HFFc6 (cell line): ENCODE measurements at regions not wholly inside any gene's neighbourhood (a gene's known extent, or its start where the extent isn't known, plus 50 kb on each side); places are given as distances from the start of the nearest gene placed in this dataset.
"Not testable (repeated sequence)": the region's sequence is repeated elsewhere in the genome, so short reads cannot be mapped to it uniquely, and the experiment has no call there.

Experiments used
- DNase-seq: peaks from one replicate; pipeline ENCODE4 v3.0.0-alpha.2; 2018
- H3K27ac Mint-ChIP-seq: 2 replicates; pipeline ENCODE4 v1.8.0; 2020; ENCODE audit warnings: mild to moderate bottlenecking, mixed read lengths
- H3K27me3 Mint-ChIP-seq: 2 replicates; pipeline ENCODE4 v1.8.0; 2021; ENCODE audit warnings: mild to moderate bottlenecking, moderate library complexity, mixed read lengths; ENCODE audit not compliant: insufficient read depth
- H3K36me3 Mint-ChIP-seq: 2 replicates; pipeline ENCODE4 v1.8.0; 2021; ENCODE audit warnings: low read depth, mixed read lengths
- H3K4me1 Mint-ChIP-seq: 2 replicates; pipeline ENCODE4 v1.8.0; 2020; ENCODE audit warnings: low read depth, mixed read lengths
- H3K4me3 Mint-ChIP-seq: 2 replicates; pipeline ENCODE4 v1.8.0; 2020; ENCODE audit warnings: mild to moderate bottlenecking, moderate library complexity, mixed read lengths
- H3K9me3 Mint-ChIP-seq: 2 replicates; pipeline ENCODE4 v1.8.0; 2020; ENCODE audit warnings: mild to moderate bottlenecking, mixed read lengths
- TF ChIP-seq, protein P1 (sequence below): fragments of 200-600 bp; sonication (generic); IDR thresholded peaks from 2 replicates; pipeline ENCODE4 v1.5.0; 2021; ENCODE audit warnings: antibody characterized with exemption, mild to moderate bottlenecking

DNA sequence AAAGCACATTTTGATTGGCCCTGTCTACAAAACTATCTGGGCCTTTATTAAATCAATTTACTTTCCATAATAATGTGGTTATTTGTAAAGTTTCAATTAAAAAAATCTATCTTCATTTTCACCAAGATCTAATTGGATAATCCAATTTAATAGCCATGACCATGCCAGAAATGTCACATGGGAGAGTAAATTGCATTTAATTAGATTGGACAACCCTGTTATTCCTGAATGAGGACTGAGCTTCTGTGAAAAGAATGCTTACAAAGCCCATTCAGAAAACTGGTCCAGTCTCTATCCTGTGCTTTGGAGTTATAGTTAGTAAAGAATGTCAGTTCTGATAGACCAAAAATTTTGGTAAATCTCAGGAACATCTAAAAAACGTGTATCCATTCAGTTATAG lies 541.9 kb upstream of the ANO5 start:
- H3K9me3 Mint-ChIP-seq: peaks cover 38% of the 10 kb centered on the region
- DNase-seq: no peak
- H3K4me3 Mint-ChIP-seq: no peak overlapping the region
- no peaks in the 10 kb centered on the region for H3K27me3 Mint-ChIP-seq
- H3K27ac Mint-ChIP-seq: no peak overlapping the region
- no peaks in the 10 kb centered on the region for H3K36me3 Mint-ChIP-seq
- no peaks in the 10 kb centered on the region for H3K4me1 Mint-ChIP-seq
- TF ChIP-seq, protein P1, sequence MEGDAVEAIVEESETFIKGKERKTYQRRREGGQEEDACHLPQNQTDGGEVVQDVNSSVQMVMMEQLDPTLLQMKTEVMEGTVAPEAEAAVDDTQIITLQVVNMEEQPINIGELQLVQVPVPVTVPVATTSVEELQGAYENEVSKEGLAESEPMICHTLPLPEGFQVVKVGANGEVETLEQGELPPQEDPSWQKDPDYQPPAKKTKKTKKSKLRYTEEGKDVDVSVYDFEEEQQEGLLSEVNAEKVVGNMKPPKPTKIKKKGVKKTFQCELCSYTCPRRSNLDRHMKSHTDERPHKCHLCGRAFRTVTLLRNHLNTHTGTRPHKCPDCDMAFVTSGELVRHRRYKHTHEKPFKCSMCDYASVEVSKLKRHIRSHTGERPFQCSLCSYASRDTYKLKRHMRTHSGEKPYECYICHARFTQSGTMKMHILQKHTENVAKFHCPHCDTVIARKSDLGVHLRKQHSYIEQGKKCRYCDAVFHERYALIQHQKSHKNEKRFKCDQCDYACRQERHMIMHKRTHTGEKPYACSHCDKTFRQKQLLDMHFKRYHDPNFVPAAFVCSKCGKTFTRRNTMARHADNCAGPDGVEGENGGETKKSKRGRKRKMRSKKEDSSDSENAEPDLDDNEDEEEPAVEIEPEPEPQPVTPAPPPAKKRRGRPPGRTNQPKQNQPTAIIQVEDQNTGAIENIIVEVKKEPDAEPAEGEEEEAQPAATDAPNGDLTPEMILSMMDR: no peak

DNA sequence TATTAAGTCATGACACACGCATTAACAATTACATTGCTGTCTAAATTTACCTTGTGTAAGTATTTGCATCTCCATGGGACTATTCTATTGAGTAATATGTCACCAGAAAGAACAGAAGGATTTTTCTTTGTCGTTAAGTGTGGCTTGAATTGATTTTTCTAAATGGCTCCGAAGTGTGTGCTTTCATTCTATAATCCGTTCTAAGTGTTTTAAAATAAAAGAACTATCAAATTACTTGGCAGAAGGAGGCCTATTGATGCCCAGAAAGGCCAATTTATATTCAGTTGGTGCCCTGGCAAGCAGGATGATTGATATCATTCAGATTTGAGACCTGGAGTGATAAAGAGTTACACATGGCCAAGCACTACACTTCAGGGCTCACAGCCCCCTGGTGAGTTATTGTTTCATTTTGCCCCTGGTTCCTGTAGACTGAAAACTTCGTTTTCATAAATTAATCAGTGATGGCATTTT lies 538.9 kb upstream of the ANO5 start:
- TF ChIP-seq, protein P1: no peak
- H3K27me3 Mint-ChIP-seq: no peaks in the 10 kb centered on the region
- no peaks in the 10 kb centered on the region for H3K36me3 Mint-ChIP-seq
- H3K4me3 Mint-ChIP-seq: no peak overlapping the region
- no peak for DNase-seq
- peaks cover 24% of the 10 kb centered on the region for H3K9me3 Mint-ChIP-seq
- no peaks in the 10 kb centered on the region for H3K4me1 Mint-ChIP-seq
- no peak overlapping the region for H3K27ac Mint-ChIP-seq

DNA sequence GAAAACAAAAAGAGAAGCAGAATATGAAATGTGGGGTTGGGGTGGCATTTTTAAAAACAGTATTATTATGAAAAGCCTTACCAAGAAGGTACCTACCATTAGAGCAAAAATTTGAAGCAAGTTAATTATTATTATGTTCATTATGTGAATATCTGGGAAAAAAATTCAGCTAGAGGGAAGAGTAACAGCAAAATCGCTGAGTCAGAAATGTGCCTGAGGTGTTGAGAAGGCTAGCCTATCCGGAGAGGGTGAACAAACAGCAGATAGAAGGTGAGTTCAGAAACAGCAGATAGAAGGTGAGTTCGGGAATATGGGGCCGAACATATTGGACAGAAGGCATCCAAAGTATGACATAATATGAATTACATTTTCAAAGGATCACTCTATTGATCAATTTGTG lies 536.8 kb upstream of the ANO5 start:
- TF ChIP-seq, protein P1: no peak
- Mint-ChIP-seq H3K27ac (no peak overlapping the region), H3K4me3 (no peak overlapping the region), H3K36me3 (no peaks in the 10 kb centered on the region), H3K9me3 (peaks cover 25% of the 10 kb centered on the region), H3K4me1 (no peaks in the 10 kb centered on the region), H3K27me3 (no peaks in the 10 kb centered on the region)
- DNase-seq: no peak

DNA sequence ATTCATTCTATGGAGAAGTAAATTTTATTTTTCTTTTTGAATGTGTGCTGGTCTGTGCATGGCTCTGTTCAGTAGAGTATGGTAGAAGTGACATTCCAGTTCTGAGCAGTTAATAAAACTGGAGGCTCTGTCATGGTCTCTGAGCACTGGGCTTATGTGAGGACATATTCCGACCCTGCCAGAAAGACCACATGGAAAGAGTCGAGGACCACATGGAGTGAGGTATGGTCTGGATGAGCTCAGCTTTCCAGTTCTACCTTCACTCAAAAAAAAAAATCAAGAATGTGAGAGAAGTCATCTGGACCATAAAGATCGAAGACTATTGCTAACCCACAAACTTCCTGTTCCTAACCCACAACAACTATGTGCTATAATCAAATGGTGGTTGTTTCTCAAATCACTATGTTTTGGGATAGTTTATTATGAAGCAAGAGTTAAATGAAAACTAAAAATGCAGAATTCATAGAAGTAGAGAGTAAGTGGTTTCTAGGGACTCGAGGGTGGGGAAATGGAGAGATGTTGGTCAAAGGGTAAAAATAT lies 534.2 kb upstream of the ANO5 start:
- Mint-ChIP-seq H3K36me3 (no peaks in the 10 kb centered on the region), H3K4me3 (no peak overlapping the region), H3K27me3 (no peaks in the 10 kb centered on the region), H3K9me3 (peaks cover 19% of the 10 kb centered on the region), H3K4me1 (no peaks in the 10 kb centered on the region), H3K27ac (no peak overlapping the region)
- TF ChIP-seq, protein P1: no peak
- no peak for DNase-seq

DNA sequence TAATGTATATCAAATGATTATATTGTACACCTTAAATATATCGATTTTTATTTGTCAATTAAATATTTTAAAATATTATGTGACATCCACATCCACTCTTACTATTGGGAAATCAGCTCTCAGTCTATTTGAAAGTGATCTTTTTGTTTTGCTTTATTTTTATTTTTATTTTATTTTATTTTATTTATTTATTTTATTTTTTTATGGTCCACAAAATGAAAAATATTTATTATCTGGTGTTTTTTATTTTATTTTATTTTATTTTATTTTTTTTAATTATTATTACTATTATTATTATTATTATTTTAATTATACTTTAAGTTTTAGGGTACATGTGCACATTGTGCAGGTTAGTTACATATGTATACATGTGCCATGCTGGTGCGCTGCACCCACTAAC lies 533.5 kb upstream of the ANO5 start:
- peaks cover 19% of the 10 kb centered on the region for H3K9me3 Mint-ChIP-seq
- not testable (repeated sequence) for H3K27me3 Mint-ChIP-seq, DNase-seq, H3K4me1 Mint-ChIP-seq, H3K27ac Mint-ChIP-seq, H3K36me3 Mint-ChIP-seq, H3K4me3 Mint-ChIP-seq

DNA sequence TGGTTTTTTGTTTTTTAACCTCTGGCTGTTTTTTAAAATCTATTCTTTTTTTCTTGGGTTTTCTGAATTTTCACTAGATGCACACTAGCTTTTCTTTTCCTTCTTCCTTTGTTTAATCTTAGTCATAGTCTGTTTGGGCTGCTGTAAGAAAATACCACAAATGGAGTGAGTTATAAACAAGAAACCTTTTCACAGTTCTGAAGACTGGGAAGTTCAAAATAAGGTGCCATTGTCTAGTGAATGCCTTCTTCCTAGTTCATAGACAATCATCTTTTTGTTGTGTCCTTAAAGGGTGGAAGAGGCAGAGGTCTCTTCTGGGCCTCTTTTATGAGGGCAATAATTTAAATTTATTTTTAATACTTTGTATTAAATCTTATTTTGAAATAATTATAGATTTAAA lies 532.9 kb upstream of the ANO5 start:
- Mint-ChIP-seq H3K27ac (no peak overlapping the region), H3K4me3 (no peak overlapping the region), H3K36me3 (no peaks in the 10 kb centered on the region), H3K4me1 (no peaks in the 10 kb centered on the region), H3K9me3 (peaks cover 19% of the 10 kb centered on the region), H3K27me3 (no peaks in the 10 kb centered on the region)
- TF ChIP-seq, protein P1: no peak
- DNase-seq: no peak
